Tibial artery (tissue), 4 donors: ENCODE measurements at regions not wholly inside any gene's neighbourhood (a gene's known extent, or its start where the extent isn't known, plus 50 kb on each side); places are given as distances from the start of the nearest gene placed in this dataset.

Experiments
- DNase-seq, 2 donors: peaks; one replicate each; pipeline ENCODE4 v3.0.0-alpha.2; 2019
- H3K27ac ChIP-seq, 2 donors: fragments of 200-600 bp; sonication (generic) in 1 of 2; 1 replicate in 1 of 2; 2 replicates in 1 of 2; pipeline ENCODE4 v1.5.1; 2018 to 2019; ENCODE audit warnings: mild to moderate bottlenecking in 1 of 2
- H3K27me3 ChIP-seq, 2 donors: fragments of 200-600 bp; sonication (generic) in 1 of 2; one replicate each; pipeline versions ENCODE4 v1.5.1 to v1.6.0; 2016 to 2019
- H3K36me3 ChIP-seq, 3 donors: fragments of 200-600 bp; sonication (generic) in 2 of 3; one replicate each; pipeline ENCODE4 v1.5.1; 2016 to 2019; ENCODE audit warnings: mild to moderate bottlenecking in 2 of 3
- H3K4me1 ChIP-seq, 4 donors: fragments of 200-600 bp; sonication (generic) in 2 of 4; 1 replicate in 3 of 4; 2 replicates in 1 of 4; pipeline ENCODE4 v1.5.1; 2016 to 2019
- H3K4me3 ChIP-seq, 2 donors: fragments of 200-600 bp; sonication (generic) in 1 of 2; 1 replicate in 1 of 2; 2 replicates in 1 of 2; pipeline ENCODE4 v1.5.1; 2018 to 2019; ENCODE audit warnings: mild to moderate bottlenecking in 2 of 2
- H3K9me3 ChIP-seq, 3 donors: fragments of 200-600 bp; sonication (generic) in 1 of 3; one replicate each; pipeline ENCODE4 v1.5.1; 2016 to 2019
- CTCF ChIP-seq, 2 experiments: fragments of 200-600 bp in 1 of 2; fragments of 450-650 bp in 1 of 2; IDR thresholded peaks; one replicate each; pipeline ENCODE4 v1.5.1; 2017 to 2019; ENCODE audit warnings: antibody characterized with exemption in 2 of 2, mild to moderate bottlenecking in 1 of 2, moderate library complexity in 1 of 2
- intact Hi-C: fragments of 100-400 bp; cut with DNase I; formaldehyde crosslinking; loops from one replicate; pipeline ENCODE4 v1.15.0; 2023; ENCODE audit warnings: low total_unique reads

GRCh38 chr5:40098313-40098712 lies 581.4 kb upstream of the PTGER4 start:
- no peak for TF ChIP-seq CTCF (IDR thresholded peaks at IDR 0.05)
- H3K27me3 ChIP-seq: no peaks in the 10 kb centered on the region
- DNase-seq: no peak

GRCh38 chr5:40093550-40093949 lies 586.2 kb upstream of the PTGER4 start:
- intact Hi-C loops: no loop called here
- no peak overlapping the region for H3K27ac ChIP-seq

More at GRCh38 chr5:40098313-40098712, 581.4 kb upstream of the PTGER4 start:
- intact Hi-C loops: no loop called here
- H3K36me3 ChIP-seq: no peaks in the 10 kb centered on the region
- H3K4me3 ChIP-seq: no peak overlapping the region
- H3K9me3 ChIP-seq: no peaks in the 10 kb centered on the region
- H3K4me1 ChIP-seq: no peaks in the 10 kb centered on the region
- H3K27ac ChIP-seq: no peak overlapping the region

GRCh38 chr5:40089269-40089668 lies 590.4 kb upstream of the PTGER4 start:
- Histone ChIP-seq H3K9me3 (no peaks in the 10 kb centered on the region), H3K36me3 (no peaks in the 10 kb centered on the region), H3K4me3 (no peak overlapping the region), H3K27me3 (no peaks in the 10 kb centered on the region), H3K4me1 (no peaks in the 10 kb centered on the region), H3K27ac (no peak overlapping the region)
- intact Hi-C loops: no loop called here
- DNase-seq: no peak
- TF ChIP-seq CTCF (IDR thresholded peaks at IDR 0.05): no peak

More at GRCh38 chr5:40093550-40093949, 586.2 kb upstream of the PTGER4 start:
- H3K36me3 ChIP-seq: no peaks in the 10 kb centered on the region
- no peaks in the 10 kb centered on the region for H3K9me3 ChIP-seq
- DNase-seq: no peak
- TF ChIP-seq CTCF (IDR thresholded peaks at IDR 0.05): no peak
- H3K4me1 ChIP-seq: no peaks in the 10 kb centered on the region
- no peak overlapping the region for H3K4me3 ChIP-seq
- H3K27me3 ChIP-seq: no peaks in the 10 kb centered on the region

- no peak overlapping the region for H3K27ac ChIP-seq
- H3K4me1 ChIP-seq: no peaks in the 10 kb centered on the region
- H3K27me3 ChIP-seq: no peaks in the 10 kb centered on the region
- no peak overlapping the region for H3K4me3 ChIP-seq
- H3K9me3 ChIP-seq: no peaks in the 10 kb centered on the region
- no peaks in the 10 kb centered on the region for H3K36me3 ChIP-seq
- DNase-seq: no peak
- no peak for TF ChIP-seq CTCF (IDR thresholded peaks at IDR 0.05)
- intact Hi-C loops: no loop called here
Observed at GRCh38 chr5:40084614-40085013, 595.1 kb upstream of the PTGER4 start.

GRCh38 chr5:40082313-40082712 lies 597.4 kb upstream of the PTGER4 start:
- no peak for TF ChIP-seq CTCF (IDR thresholded peaks at IDR 0.05)
- no peak for DNase-seq
- Histone ChIP-seq H3K27me3 (no peaks in the 10 kb centered on the region), H3K36me3 (no peaks in the 10 kb centered on the region), H3K9me3 (no peaks in the 10 kb centered on the region), H3K4me1 (no peaks in the 10 kb centered on the region), H3K27ac (no peak overlapping the region), H3K4me3 (no peak overlapping the region)
- intact Hi-C loops: no loop called here

GRCh38 chr5:40080191-40080590 lies 599.5 kb upstream of the PTGER4 start:
- Histone ChIP-seq H3K36me3 (no peaks in the 10 kb centered on the region), H3K27ac (no peak overlapping the region), H3K27me3 (no peaks in the 10 kb centered on the region), H3K4me3 (no peak overlapping the region), H3K4me1 (no peaks in the 10 kb centered on the region), H3K9me3 (no peaks in the 10 kb centered on the region)
- no peak for TF ChIP-seq CTCF (IDR thresholded peaks at IDR 0.05)
- intact Hi-C loops: no loop called here
- DNase-seq: no peak
